Parathyroid adenoma (tissue), 2 donors: ENCODE measurements at regions not wholly inside any gene's neighbourhood (a gene's known extent, or its start where the extent isn't known, plus 50 kb on each side); places are given as distances from the start of the nearest gene placed in this dataset.

ENCODE experiments used
- H2AFZ ChIP-seq: fragments of 300-600 bp; sonication (generic); one replicate; pipeline ENCODE4 v1.7.0; 2017; ENCODE audit warnings: antibody characterized with exemption, mild to moderate bottlenecking
- H3K27ac ChIP-seq: fragments of 300-600 bp; sonication (generic); one replicate; pipeline ENCODE4 v1.7.0; 2017
- H3K27me3 ChIP-seq: fragments of 300-600 bp; sonication (generic); one replicate; pipeline ENCODE4 v1.7.0; 2017; ENCODE audit warnings: low read length; ENCODE audit not compliant: control insufficient read depth, insufficient read depth
- H3K36me3 ChIP-seq: fragments of 300-600 bp; sonication (generic); one replicate; pipeline ENCODE4 v1.7.0; 2017; ENCODE audit warnings: low read length; ENCODE audit not compliant: control insufficient read depth, insufficient read depth
- H3K4me1 ChIP-seq: fragments of 300-600 bp; sonication (generic); one replicate; pipeline ENCODE4 v1.7.0; 2017; ENCODE audit warnings: control low read depth
- H3K4me2 ChIP-seq: fragments of 300-600 bp; sonication (generic); one replicate; pipeline ENCODE4 v1.7.0; 2017; ENCODE audit warnings: low read length
- H3K4me3 ChIP-seq: fragments of 300-600 bp; sonication (generic); one replicate; pipeline ENCODE4 v1.7.0; 2017; ENCODE audit warnings: low read depth, low read length
- H3K79me2 ChIP-seq: fragments of 300-600 bp; sonication (generic); one replicate; pipeline ENCODE4 v1.7.0; 2017; ENCODE audit warnings: control low read depth
- H3K9ac ChIP-seq: fragments of 300-600 bp; sonication (generic); one replicate; pipeline ENCODE4 v1.7.0; 2017; ENCODE audit warnings: mild to moderate bottlenecking
- H3K9me3 ChIP-seq: fragments of 300-600 bp; sonication (generic); one replicate; pipeline ENCODE4 v1.7.0; 2017; ENCODE audit warnings: low read length; ENCODE audit not compliant: control insufficient read depth
- CTCF ChIP-seq: fragments of 300-600 bp; sonication (generic); IDR thresholded peaks from one replicate; pipeline ENCODE4 v1.7.0; 2017; ENCODE audit warnings: antibody characterized with exemption, mild to moderate bottlenecking
- donor health status: primary hyperparathyroidism.

GRCh38 chr5:123845356-123846100 lies 333.6 kb downstream of the CSNK1G3 start:
- no peak overlapping the region for H3K4me2 ChIP-seq
- no peaks in the 10 kb centered on the region for H3K36me3 ChIP-seq
- no peaks in the 10 kb centered on the region for H3K9me3 ChIP-seq
- H3K9ac ChIP-seq, result no peak overlapping the region
- H3K4me1 ChIP-seq, result no peaks in the 10 kb centered on the region
- no peak overlapping the region for H2AFZ ChIP-seq
- no peak overlapping the region for H3K4me3 ChIP-seq
- no peaks in the 10 kb centered on the region for H3K27me3 ChIP-seq
- no peak overlapping the region for H3K27ac ChIP-seq
- TF ChIP-seq CTCF, result no peak
- no peaks in the 10 kb centered on the region for H3K79me2 ChIP-seq

- Histone ChIP-seq H3K4me1 (no peaks in the 10 kb centered on the region), H3K9me3 (no peaks in the 10 kb centered on the region), H3K27ac (no peak overlapping the region), H3K36me3 (no peaks in the 10 kb centered on the region), H3K79me2 (no peaks in the 10 kb centered on the region), H3K9ac (no peak overlapping the region), H3K4me3 (no peak overlapping the region), H3K4me2 (no peak overlapping the region), H2AFZ (no peak overlapping the region), H3K27me3 (no peaks in the 10 kb centered on the region)
- TF ChIP-seq CTCF, result no peak
These were observed 332.9 kb downstream of the CSNK1G3 start for GRCh38 chr5:123844873-123845272.

- Histone ChIP-seq H3K4me1 (no peaks in the 10 kb centered on the region), H3K27ac (no peak overlapping the region), H3K4me2 (no peak overlapping the region), H3K27me3 (no peaks in the 10 kb centered on the region), H2AFZ (no peak overlapping the region), H3K9ac (no peak overlapping the region), H3K79me2 (no peaks in the 10 kb centered on the region), H3K4me3 (no peak overlapping the region), H3K36me3 (no peaks in the 10 kb centered on the region), H3K9me3 (no peaks in the 10 kb centered on the region)
- no peak for TF ChIP-seq CTCF
These were observed 323.4 kb downstream of the CSNK1G3 start for GRCh38 chr5:123835421-123835820.

GRCh38 chr5:123830575-123830974 lies 318.6 kb downstream of the CSNK1G3 start:
- no peaks in the 10 kb centered on the region for H3K9me3 ChIP-seq
- no peak overlapping the region for H3K4me2 ChIP-seq
- no peak overlapping the region for H3K9ac ChIP-seq
- H3K36me3 ChIP-seq, result no peaks in the 10 kb centered on the region
- H3K27me3 ChIP-seq, result no peaks in the 10 kb centered on the region
- no peak overlapping the region for H3K27ac ChIP-seq
- no peak for TF ChIP-seq CTCF
- H3K4me3 ChIP-seq, result no peak overlapping the region
- H3K4me1 ChIP-seq, result no peaks in the 10 kb centered on the region
- no peaks in the 10 kb centered on the region for H3K79me2 ChIP-seq
- H2AFZ ChIP-seq, result no peak overlapping the region

GRCh38 chr5:123827811-123828210 lies 315.8 kb downstream of the CSNK1G3 start:
- Histone ChIP-seq H2AFZ (no peak overlapping the region), H3K9me3 (no peaks in the 10 kb centered on the region), H3K9ac (no peak overlapping the region), H3K36me3 (no peaks in the 10 kb centered on the region), H3K4me1 (no peaks in the 10 kb centered on the region), H3K4me3 (no peak overlapping the region), H3K27ac (no peak overlapping the region), H3K4me2 (no peak overlapping the region), H3K79me2 (no peaks in the 10 kb centered on the region), H3K27me3 (no peaks in the 10 kb centered on the region)
- TF ChIP-seq CTCF, result no peak
